Aorta (tissue), 5 donors: ENCODE measurements at regions not wholly inside any gene's neighbourhood (a gene's known extent, or its start where the extent isn't known, plus 50 kb on each side); places are given as distances from the start of the nearest gene placed in this dataset.

ENCODE experiments used
- ATAC-seq: fragments of 200-7000 bp; cut with Tn5 transposase; one replicate; pipeline ENCODE4 v1.9.1; 2022; ENCODE audit warnings: moderate library complexity; ENCODE audit not compliant: low FRiP score
- DNase-seq, 2 donors: peaks; one replicate each; pipeline ENCODE4 v3.0.0-alpha.2; 2020
- H3K27ac ChIP-seq, 2 donors: one replicate each; pipeline ENCODE4 v1.5.1; 2013; ENCODE audit warnings: low read length in 2 of 2, mild to moderate bottlenecking in 2 of 2, moderate library complexity in 2 of 2, control low read depth in 1 of 2, inconsistent platforms in 1 of 2, low read depth in 1 of 2
- H3K27me3 ChIP-seq, 2 donors: one replicate each; pipeline ENCODE4 v1.6.1; 2013; ENCODE audit warnings: control low read depth in 1 of 2, low read length in 1 of 2, mild to moderate bottlenecking in 1 of 2, moderate library complexity in 1 of 2; ENCODE audit not compliant: insufficient read depth in 2 of 2, control insufficient read depth in 1 of 2
- H3K36me3 ChIP-seq, 2 donors: one replicate each; pipeline ENCODE4 v1.6.1; 2013; ENCODE audit warnings: control low read depth in 1 of 2, low read length in 1 of 2, mild to moderate bottlenecking in 1 of 2; ENCODE audit not compliant: insufficient read depth in 2 of 2, control insufficient read depth in 1 of 2
- H3K4me1 ChIP-seq, 2 donors: one replicate each; pipeline ENCODE4 v1.6.1; 2013; ENCODE audit warnings: low read length in 2 of 2, control low read depth in 1 of 2, mild to moderate bottlenecking in 1 of 2, moderate library complexity in 1 of 2; ENCODE audit not compliant: insufficient read depth in 2 of 2, control insufficient read depth in 1 of 2
- H3K4me3 ChIP-seq, 2 donors: one replicate each; pipeline ENCODE4 v1.5.1; 2013; ENCODE audit warnings: low read length in 2 of 2, control low read depth in 1 of 2, mild to moderate bottlenecking in 1 of 2
- H3K9me3 ChIP-seq: one replicate; pipeline ENCODE4 v1.6.1; 2013; ENCODE audit warnings: mild to moderate bottlenecking, low read length; ENCODE audit not compliant: control insufficient read depth
- WGBS, 2 donors: extraction: QIAGEN DNeasy Blood & Tissue Kit; methylation state at CpG; one replicate each; pipeline ENCODE4 v1.1.7; 2013; 5-methylcytosine and 5-hydroxymethylcytosine counted together
- intact Hi-C, 2 donors: fragments of 100-400 bp; cut with DNase I; formaldehyde crosslinking; loops; one replicate each; pipeline versions ENCODE4 v1.14.2 to v1.15.0; 2022
- donor health status: healthy with polysubstance abuse.
- donor health status: Bipolar disorder and iron deficiency.
- donor health status: DM: no; HTN: no; CAD: no.
- donor health status: DM: no; HTN: no; CAD: no.
- donor health status: DM: yes; HTN: yes; CAD: no.

- Histone ChIP-seq H3K9me3 (peaks cover 6% of the 10 kb centered on the region), H3K27me3 (no peaks in the 10 kb centered on the region), H3K27ac (no peak overlapping the region), H3K4me3 (no peak overlapping the region), H3K4me1 (no peaks in the 10 kb centered on the region), H3K36me3 (no peaks in the 10 kb centered on the region)
- intact Hi-C loops: no loop called here
- WGBS, 2 donors: 81 to 82% methylated on average over 8 of the region's 8 CpGs
- DNase-seq: peak in 1 of 2 donors; percentile 36
- ATAC-seq: no peak
Observed at GRCh38 chr17:73727941-73728340, 83.7 kb upstream of the SDK2 start.

GRCh38 chr17:73729101-73729500, 84.9 kb upstream of the SDK2 start:
- peak in 1 of 2 donors; percentile 6 for DNase-seq
- Histone ChIP-seq H3K27me3 (no peaks in the 10 kb centered on the region), H3K36me3 (no peaks in the 10 kb centered on the region), H3K4me1 (no peaks in the 10 kb centered on the region), H3K27ac (no peak overlapping the region), H3K9me3 (peaks cover 6% of the 10 kb centered on the region), H3K4me3 (no peak overlapping the region)
- ATAC-seq: no peak
- intact Hi-C loops: no loop called here
- 86 to 88% methylated on average over 6 of the region's 6 CpGs for WGBS, 2 donors

- ATAC-seq: no peak
Observed at GRCh38 chr17:73731733-73732132, 87.5 kb upstream of the SDK2 start.

GRCh38 chr17:73733517-73733916, 89.3 kb upstream of the SDK2 start:
- Histone ChIP-seq H3K9me3 (peaks cover 6% of the 10 kb centered on the region), H3K4me3 (no peak overlapping the region), H3K27ac (no peak overlapping the region), H3K27me3 (no peaks in the 10 kb centered on the region), H3K4me1 (no peaks in the 10 kb centered on the region), H3K36me3 (no peaks in the 10 kb centered on the region)
- intact Hi-C loops: no loop called here
- ATAC-seq: no peak
- DNase-seq: no peak
- WGBS, 2 donors: 62 to 66% methylated on average over 1 of the region's 1 CpG

More at GRCh38 chr17:73731733-73732132, 87.5 kb upstream of the SDK2 start:
- WGBS, 2 donors: 56 to 72% methylated on average over 10 of the region's 10 CpGs
- peaks cover 6% of the 10 kb centered on the region for H3K9me3 ChIP-seq
- H3K36me3 ChIP-seq: no peaks in the 10 kb centered on the region
- no peaks in the 10 kb centered on the region for H3K27me3 ChIP-seq
- no peak overlapping the region for H3K27ac ChIP-seq
- no peak for DNase-seq
- no peak overlapping the region for H3K4me3 ChIP-seq
- intact Hi-C loops: no loop called here
- no peaks in the 10 kb centered on the region for H3K4me1 ChIP-seq

GRCh38 chr17:73735245-73735644, 91.0 kb upstream of the SDK2 start:
- no peaks in the 10 kb centered on the region for H3K4me1 ChIP-seq
- H3K27me3 ChIP-seq: no peaks in the 10 kb centered on the region
- no peak overlapping the region for H3K4me3 ChIP-seq
- H3K27ac ChIP-seq: no peak overlapping the region
- no peaks in the 10 kb centered on the region for H3K36me3 ChIP-seq
- intact Hi-C loops: no loop called here
- H3K9me3 ChIP-seq: peaks cover 6% of the 10 kb centered on the region
- DNase-seq (no peak), ATAC-seq (no peak)
- 56 to 59% methylated on average over 6 of the region's 6 CpGs for WGBS, 2 donors

- ATAC-seq (no peak), DNase-seq (no peak)
- 29 to 36% methylated on average over 16 of the region's 16 CpGs for WGBS, 2 donors
- Histone ChIP-seq H3K4me3 (no peak overlapping the region), H3K27me3 (no peaks in the 10 kb centered on the region), H3K4me1 (no peaks in the 10 kb centered on the region), H3K27ac (no peak overlapping the region), H3K36me3 (no peaks in the 10 kb centered on the region), H3K9me3 (peaks cover 2% of the 10 kb centered on the region)
- intact Hi-C loops: no loop called here
Observed at GRCh38 chr17:73738751-73739575, 94.7 kb upstream of the SDK2 start.

- no peak overlapping the region for H3K4me3 ChIP-seq
- H3K4me1 ChIP-seq: no peaks in the 10 kb centered on the region
- no peak for ATAC-seq
- H3K27me3 ChIP-seq: no peaks in the 10 kb centered on the region
- no peaks in the 10 kb centered on the region for H3K36me3 ChIP-seq
- intact Hi-C loops: no loop called here
- DNase-seq: no peak
- peaks cover 2% of the 10 kb centered on the region for H3K9me3 ChIP-seq
- 80% methylated on average over 8 of the region's 8 CpGs for WGBS, 2 donors
- H3K27ac ChIP-seq: no peak overlapping the region
Observed at GRCh38 chr17:73740370-73740769, 96.1 kb upstream of the SDK2 start.

GRCh38 chr17:73742948-73743381, 98.7 kb upstream of the SDK2 start:
- Histone ChIP-seq H3K27me3 (no peaks in the 10 kb centered on the region), H3K4me3 (no peak overlapping the region), H3K27ac (no peak overlapping the region), H3K4me1 (no peaks in the 10 kb centered on the region), H3K36me3 (no peaks in the 10 kb centered on the region), H3K9me3 (peaks cover 2% of the 10 kb centered on the region)
- intact Hi-C loops: no loop called here
- WGBS, 2 donors: 24 to 54% methylated on average over 16 to 17 of the region's 17 CpGs
- ATAC-seq (no peak), DNase-seq (no peak)

GRCh38 chr17:73743518-73744201, 99.4 kb upstream of the SDK2 start:
- Histone ChIP-seq H3K9me3 (peaks cover 2% of the 10 kb centered on the region), H3K27ac (no peak overlapping the region), H3K4me1 (no peaks in the 10 kb centered on the region), H3K27me3 (no peaks in the 10 kb centered on the region), H3K4me3 (no peak overlapping the region), H3K36me3 (no peaks in the 10 kb centered on the region)
- no peak for DNase-seq
- WGBS, 2 donors: 86 to 91% methylated on average over 8 of the region's 8 CpGs
- ATAC-seq: no peak
- intact Hi-C loops: no loop called here
